ENCODE measurements at regions not wholly inside any gene's neighbourhood (a gene's known extent, or its start where the extent isn't known, plus 50 kb on each side); places are given as distances from the start of the nearest gene placed in this dataset.
"Not testable (repeated sequence)": the region's sequence is repeated elsewhere in the genome, so short reads cannot be mapped to it uniquely, and the experiment has no call there.

GRCh38 chr1:95660736-95661135 lies 426.7 kb downstream of the RWDD3 start:
- Histone ChIP-seq H3K4me3 (no peak overlapping the region), H3K4me1 (no peaks in the 10 kb centered on the region), H3K9me3 (peaks cover 6% of the 10 kb centered on the region), H3K27me3 (ENCODE audit: low read depth) (no peaks in the 10 kb centered on the region), H3K36me3 (replicated peaks) (no peaks in the 10 kb centered on the region)
- in situ Hi-C loops (cut with MboI; ENCODE audit: low sequenced_read_pairs) = no loop called here
- no peak for DNase-seq (ENCODE audit: low spot score in 2 of 2)

- H3K4me1 ChIP-seq; H3K4me3 ChIP-seq; DNase-seq (ENCODE audit: low spot score in 2 of 2); in situ Hi-C loops (cut with MboI; ENCODE audit: low sequenced_read_pairs); H3K27me3 ChIP-seq (ENCODE audit: low read depth); H3K9me3 ChIP-seq; H3K36me3 ChIP-seq (replicated peaks): not testable (repeated sequence)
Measured at GRCh38 chr1:95663530-95663929, 429.5 kb downstream of the RWDD3 start.

DNA sequence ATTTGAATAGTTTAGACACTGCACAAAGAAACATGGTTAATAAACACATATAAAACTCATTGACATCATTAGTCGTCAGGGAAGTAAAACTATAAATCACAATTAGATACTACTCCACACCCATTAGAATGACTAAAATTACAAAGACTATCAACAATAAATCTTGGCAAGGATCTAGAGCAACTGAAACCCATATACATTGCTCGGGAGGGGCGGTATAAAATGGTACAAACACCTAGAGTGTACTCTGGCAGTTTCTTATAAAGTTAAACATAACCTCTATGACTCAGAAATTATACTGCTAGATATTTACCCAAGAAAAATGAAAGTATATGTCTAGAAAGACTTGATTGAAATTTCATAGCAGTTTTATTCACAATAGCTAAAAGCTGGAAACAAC lies 434.2 kb downstream of the RWDD3 start:
- in situ Hi-C loops (cut with MboI; ENCODE audit: low sequenced_read_pairs) = no loop called here

DNA sequence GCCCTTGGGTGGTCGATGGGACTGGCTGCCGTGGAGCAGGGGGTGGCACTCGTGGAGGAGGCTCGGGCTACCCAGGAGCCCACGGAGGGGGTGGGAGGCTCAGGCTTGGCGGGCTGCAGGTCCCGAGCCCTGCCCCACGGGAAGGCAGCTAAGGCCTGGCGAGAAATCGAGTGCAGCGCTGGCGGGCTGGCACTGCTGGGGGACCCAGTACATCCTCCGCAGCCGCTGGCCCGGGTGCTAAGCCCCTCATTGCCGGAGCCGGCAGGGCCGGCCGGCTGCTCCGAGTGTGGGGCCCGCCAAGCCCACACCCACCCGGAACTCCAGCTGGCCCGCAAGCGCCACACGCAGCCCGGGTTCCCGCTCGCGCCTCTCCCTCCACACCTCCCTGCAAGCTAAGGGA lies 435.6 kb downstream of the RWDD3 start:
- H3K27me3 ChIP-seq (ENCODE audit: low read depth); H3K36me3 ChIP-seq (replicated peaks); DNase-seq (ENCODE audit: low spot score in 2 of 2); H3K4me1 ChIP-seq; H3K9me3 ChIP-seq; H3K4me3 ChIP-seq; in situ Hi-C loops (cut with MboI; ENCODE audit: low sequenced_read_pairs): not testable (repeated sequence)

More for the DNA sequence above, 434.2 kb downstream of the RWDD3 start:
- Histone ChIP-seq H3K9me3 (peaks cover 6% of the 10 kb centered on the region; the same call in 1 of the 2 replicates), H3K36me3 (replicated peaks) (no peaks in the 10 kb centered on the region), H3K4me1 (no peaks in the 10 kb centered on the region), H3K4me3 (no peak overlapping the region), H3K27me3 (ENCODE audit: low read depth) (no peaks in the 10 kb centered on the region)
- DNase-seq (ENCODE audit: low spot score in 2 of 2) = no peak

DNA sequence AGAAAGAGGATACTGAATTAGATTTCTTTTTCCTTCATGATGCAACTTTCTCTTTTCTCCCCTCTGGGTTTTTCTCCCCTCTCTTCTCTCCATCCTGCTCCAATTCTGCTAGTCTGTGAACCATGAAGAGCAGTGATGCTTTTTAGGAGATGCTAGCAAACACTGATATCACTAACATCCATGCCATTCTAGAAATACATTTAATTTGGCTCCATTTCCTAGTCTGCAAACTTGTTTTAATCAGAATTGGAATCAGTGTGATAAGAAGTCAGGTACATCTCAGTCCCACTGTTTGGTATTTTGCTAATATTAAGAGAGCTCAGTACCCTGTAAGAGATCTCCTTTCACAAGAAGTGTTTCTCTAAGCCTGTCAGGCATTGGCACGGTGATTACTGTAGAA lies 437.1 kb downstream of the RWDD3 start:
- H3K36me3 ChIP-seq (replicated peaks) = no peaks in the 10 kb centered on the region
- no peaks in the 10 kb centered on the region for H3K4me1 ChIP-seq
- no peaks in the 10 kb centered on the region for H3K9me3 ChIP-seq
- no peak for DNase-seq (ENCODE audit: low spot score in 2 of 2)
- no peak overlapping the region for H3K4me3 ChIP-seq
- no peaks in the 10 kb centered on the region for H3K27me3 ChIP-seq (ENCODE audit: low read depth)
- in situ Hi-C loops (cut with MboI; ENCODE audit: low sequenced_read_pairs) = no loop called here

DNA sequence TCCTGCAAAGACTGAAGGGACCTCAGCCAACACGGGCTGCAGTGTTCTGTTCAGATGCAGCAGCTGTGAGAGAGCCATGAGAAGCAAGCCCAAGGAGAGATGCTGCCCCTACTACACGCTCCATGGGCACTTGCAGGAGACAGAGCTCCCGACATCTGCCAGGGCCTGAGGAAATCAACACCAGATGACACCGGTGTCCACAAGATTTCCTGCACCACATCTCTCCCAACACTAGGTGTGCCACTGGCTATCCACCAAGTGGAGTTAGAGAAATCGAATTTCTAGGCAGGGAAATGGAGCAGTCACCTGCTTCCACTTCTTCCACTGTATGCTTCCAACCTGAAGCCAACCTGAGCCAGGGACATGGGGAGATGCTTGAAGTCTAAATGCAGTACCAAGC lies 445.3 kb downstream of the RWDD3 start:
- Histone ChIP-seq H3K9me3 (no peaks in the 10 kb centered on the region; the same call in 1 of the 2 replicates), H3K27me3 (ENCODE audit: low read depth) (no peaks in the 10 kb centered on the region), H3K4me3 (no peak overlapping the region), H3K36me3 (replicated peaks) (no peaks in the 10 kb centered on the region), H3K4me1 (no peaks in the 10 kb centered on the region)
- in situ Hi-C loops (cut with MboI; ENCODE audit: low sequenced_read_pairs) = no loop called here
- DNase-seq (ENCODE audit: low spot score in 2 of 2) = no peak

DNA sequence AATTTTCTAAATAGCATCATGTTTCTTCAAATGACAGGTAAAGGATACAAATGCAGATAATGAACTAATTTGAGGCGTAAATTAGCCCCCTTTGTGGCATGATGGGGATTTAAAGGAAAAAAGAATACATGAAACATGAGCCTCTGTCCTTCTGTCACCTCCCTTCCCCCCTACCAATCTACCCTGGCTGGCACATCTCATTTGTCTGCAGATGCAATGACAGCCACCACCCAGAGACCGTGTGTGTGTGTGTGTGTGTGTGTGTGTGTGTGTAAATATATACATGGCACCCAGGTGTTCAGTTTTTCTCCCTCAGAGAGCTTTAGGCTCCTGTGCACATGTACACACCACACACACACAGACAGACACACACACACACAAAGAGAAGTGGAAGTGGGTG lies 451.1 kb downstream of the RWDD3 start:
- in situ Hi-C loops (cut with MboI; ENCODE audit: low sequenced_read_pairs) = no loop called here
- Histone ChIP-seq H3K4me1 (no peaks in the 10 kb centered on the region), H3K9me3 (no peaks in the 10 kb centered on the region; the same call in 1 of the 2 replicates), H3K36me3 (replicated peaks) (no peaks in the 10 kb centered on the region), H3K27me3 (ENCODE audit: low read depth) (no peaks in the 10 kb centered on the region), H3K4me3 (no peak overlapping the region)
- DNase-seq (ENCODE audit: low spot score in 2 of 2) = no peak

DNA sequence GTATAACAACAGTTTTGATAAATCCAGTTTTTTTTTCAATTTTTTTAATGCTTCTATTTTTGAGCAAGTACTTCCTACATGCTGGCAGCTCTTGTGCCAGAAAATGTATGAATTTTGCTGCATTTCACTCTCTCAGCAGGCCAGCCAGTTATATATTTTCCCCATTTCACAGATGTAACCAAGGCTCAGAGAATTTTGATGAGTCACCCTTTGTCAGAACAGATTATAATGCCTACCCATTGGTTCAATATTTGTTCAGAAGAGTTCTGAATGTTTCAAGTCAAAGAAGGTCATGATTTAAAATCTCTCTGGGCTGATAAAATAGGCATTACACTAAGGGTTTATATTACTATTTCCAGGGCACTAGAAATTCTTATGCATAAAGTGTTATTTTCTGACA lies 452.2 kb downstream of the RWDD3 start:
- H3K4me1 ChIP-seq = no peaks in the 10 kb centered on the region; the same call in 1 of the 2 replicates

GRCh38 chr1:95699149-95699953 lies 465.3 kb downstream of the RWDD3 start:
- peaks cover 19% of the 10 kb centered on the region for H3K4me1 ChIP-seq
- in situ Hi-C loops (cut with MboI; ENCODE audit: low sequenced_read_pairs) = no loop called here
- no peaks in the 10 kb centered on the region for H3K36me3 ChIP-seq (replicated peaks)
- H3K4me3 ChIP-seq = no peak overlapping the region
- H3K9me3 ChIP-seq = no peaks in the 10 kb centered on the region
- H3K27me3 ChIP-seq (ENCODE audit: low read depth) = no peaks in the 10 kb centered on the region
- DNase-seq (ENCODE audit: low spot score in 2 of 2) = no peak

More for the DNA sequence above, 452.2 kb downstream of the RWDD3 start:
- in situ Hi-C loops (cut with MboI; ENCODE audit: low sequenced_read_pairs) = no loop called here
- Histone ChIP-seq H3K27me3 (ENCODE audit: low read depth) (no peaks in the 10 kb centered on the region), H3K9me3 (no peaks in the 10 kb centered on the region), H3K36me3 (replicated peaks) (no peaks in the 10 kb centered on the region), H3K4me3 (no peak overlapping the region)
- DNase-seq (ENCODE audit: low spot score in 2 of 2) = no peak

DNA sequence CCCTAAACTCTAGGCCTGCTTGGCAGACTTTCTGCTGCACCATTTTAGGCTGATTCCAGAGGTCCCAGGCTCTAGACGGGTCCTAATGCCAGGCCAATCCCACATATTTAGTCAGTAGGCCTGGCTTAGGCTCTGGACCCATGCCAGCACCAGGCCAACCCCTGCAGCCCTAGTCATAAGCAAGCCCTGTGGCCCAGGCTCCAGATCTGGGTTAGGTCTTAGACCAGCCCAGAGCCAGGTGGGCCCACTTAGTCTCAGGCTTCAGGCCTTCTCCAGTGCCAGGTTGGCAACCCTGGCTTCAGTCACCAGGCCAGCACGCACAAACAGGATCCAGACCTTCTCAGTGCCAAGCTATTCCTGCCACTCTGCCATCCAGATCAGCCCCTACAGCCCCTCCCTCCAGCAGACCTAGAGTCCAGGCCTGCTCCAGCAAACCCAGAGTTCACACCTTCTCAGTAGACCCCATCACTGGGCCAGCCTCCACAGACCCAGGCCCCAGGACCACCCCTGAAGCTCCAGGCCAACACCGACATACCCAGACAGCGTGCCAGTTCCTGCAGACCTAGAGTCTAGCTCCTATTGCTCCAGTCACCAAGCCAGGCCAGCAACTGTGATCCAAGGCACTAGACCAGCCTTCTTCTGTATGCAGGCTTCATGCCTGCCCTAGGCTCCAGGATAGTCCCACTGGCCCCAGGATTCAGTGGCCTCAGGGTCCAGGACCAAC lies 467.6 kb downstream of the RWDD3 start:
- in situ Hi-C loops (cut with MboI; ENCODE audit: low sequenced_read_pairs) = no loop called here
- Histone ChIP-seq H3K4me1 (peaks cover 19% of the 10 kb centered on the region), H3K36me3 (replicated peaks) (no peaks in the 10 kb centered on the region), H3K9me3 (no peaks in the 10 kb centered on the region), H3K4me3 (no peak overlapping the region), H3K27me3 (ENCODE audit: low read depth) (no peaks in the 10 kb centered on the region)
- no peak for DNase-seq (ENCODE audit: low spot score in 2 of 2)

GRCh38 chr1:95703046-95703445 lies 469.0 kb downstream of the RWDD3 start:
- DNase-seq (ENCODE audit: low spot score in 2 of 2) = no peak
- Histone ChIP-seq H3K36me3 (replicated peaks) (no peaks in the 10 kb centered on the region), H3K4me1 (peaks cover 13% of the 10 kb centered on the region), H3K9me3 (no peaks in the 10 kb centered on the region), H3K4me3 (no peak overlapping the region), H3K27me3 (ENCODE audit: low read depth) (no peaks in the 10 kb centered on the region)
- in situ Hi-C loops (cut with MboI; ENCODE audit: low sequenced_read_pairs) = no loop called here

- H3K36me3 ChIP-seq (replicated peaks) = no peaks in the 10 kb centered on the region
- in situ Hi-C loops (cut with MboI; ENCODE audit: low sequenced_read_pairs) = no loop called here
Measured at GRCh38 chr1:95716097-95716496, 482.1 kb downstream of the RWDD3 start.

DNA sequence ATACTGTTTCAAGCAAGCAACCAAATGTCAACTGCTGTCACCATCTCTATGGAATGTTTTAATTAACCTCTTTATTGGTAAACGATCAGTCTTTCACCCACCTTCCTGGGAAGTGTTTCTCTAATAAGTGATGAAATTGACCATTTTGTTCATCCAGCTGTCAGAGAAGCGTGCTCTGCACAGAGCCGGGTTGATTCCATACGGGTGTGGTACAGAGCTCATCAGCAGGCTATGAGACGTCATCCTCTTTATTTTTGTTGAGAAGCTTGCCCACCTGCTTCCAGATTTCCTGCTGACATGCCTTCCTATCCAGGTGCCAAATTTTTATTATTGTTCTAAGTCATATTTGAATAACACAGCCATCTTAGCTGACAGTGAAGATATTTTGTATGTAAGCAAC lies 482.5 kb downstream of the RWDD3 start:
- in situ Hi-C loops (cut with MboI; ENCODE audit: low sequenced_read_pairs) = no loop called here
- Histone ChIP-seq H3K9me3 (no peaks in the 10 kb centered on the region), H3K4me3 (no peak overlapping the region), H3K27me3 (ENCODE audit: low read depth) (no peaks in the 10 kb centered on the region), H3K4me1 (no peaks in the 10 kb centered on the region), H3K36me3 (replicated peaks) (no peaks in the 10 kb centered on the region)
- DNase-seq (ENCODE audit: low spot score in 2 of 2) = no peak

More at GRCh38 chr1:95716097-95716496, 482.1 kb downstream of the RWDD3 start:
- no peaks in the 10 kb centered on the region for H3K9me3 ChIP-seq
- H3K4me1 ChIP-seq = no peaks in the 10 kb centered on the region
- no peaks in the 10 kb centered on the region for H3K27me3 ChIP-seq (ENCODE audit: low read depth)
- H3K4me3 ChIP-seq = no peak overlapping the region
- DNase-seq (ENCODE audit: low spot score in 2 of 2) = no peak

- no peak for DNase-seq (ENCODE audit: low spot score in 2 of 2)
- no peaks in the 10 kb centered on the region for H3K27me3 ChIP-seq (ENCODE audit: low read depth)
- H3K4me3 ChIP-seq = no peak overlapping the region
- peaks cover 19% of the 10 kb centered on the region for H3K4me1 ChIP-seq
- H3K36me3 ChIP-seq (replicated peaks) = no peaks in the 10 kb centered on the region
- no peaks in the 10 kb centered on the region for H3K9me3 ChIP-seq
- in situ Hi-C loops (cut with MboI; ENCODE audit: low sequenced_read_pairs) = no loop called here
Measured at GRCh38 chr1:95723346-95723745, 489.3 kb downstream of the RWDD3 start.

Measured in HAP-1 (cell line).